ENCODE measurements at regions not wholly inside any gene's neighbourhood (a gene's known extent, or its start where the extent isn't known, plus 50 kb on each side); places are given as distances from the start of the nearest gene placed in this dataset.

DNA sequence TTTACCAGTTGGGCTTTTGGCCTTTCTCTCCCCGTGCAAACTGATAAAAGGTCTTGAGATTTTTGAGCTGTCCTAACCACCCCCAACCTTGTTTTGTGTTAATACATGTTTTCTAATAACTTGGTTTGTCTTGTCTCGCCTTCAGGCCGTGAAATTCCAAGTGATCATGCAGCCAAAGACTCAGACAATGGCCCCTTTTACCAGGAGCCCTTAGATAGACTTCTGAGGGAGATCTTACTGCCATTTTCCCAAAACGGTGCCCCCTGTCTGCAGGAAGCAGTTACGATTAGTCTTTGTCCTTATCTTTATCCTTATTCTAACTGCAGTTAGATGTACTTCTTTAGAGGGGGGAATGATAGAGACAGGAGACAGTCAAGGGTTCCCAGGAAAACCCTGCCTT lies 245.3 kb upstream of the HDX start:
- H3K27me3 Mint-ChIP-seq, result no peaks in the 10 kb centered on the region
- Histone ChIP-seq H3K4me1 (ENCODE audit: insufficient read depth, low read length) (no peaks in the 10 kb centered on the region), H3K27me3 (ENCODE audit: control insufficient read depth in 1 of 2, insufficient read depth in 2 of 2, low read length in 2 of 2) (no peaks in the 10 kb centered on the region), H3K36me3 (ENCODE audit: insufficient read depth, low read length) (no peaks in the 10 kb centered on the region), H3K9me3 (ENCODE audit: control insufficient read depth in 1 of 2, insufficient read depth in 1 of 2, low read length in 2 of 2) (no peaks in the 10 kb centered on the region), H3K27ac (ENCODE audit: low read depth in 1 of 2, low read length in 2 of 2) (no peak overlapping the region), H3K4me3 (ENCODE audit: low read length) (no peak overlapping the region)
- no peaks in the 10 kb centered on the region for H3K4me1 Mint-ChIP-seq (ENCODE audit: low read depth)
- H3K36me3 Mint-ChIP-seq (ENCODE audit: low read depth), result no peaks in the 10 kb centered on the region
- no peaks in the 10 kb centered on the region for H3K9me3 Mint-ChIP-seq
- CTCF ChIA-PET, result no interaction called here
- no peak for DNase-seq
- POLR2A ChIA-PET, result no interaction called here
- no peak overlapping the region for H3K4me3 Mint-ChIP-seq
- no peak for ATAC-seq (ENCODE audit: poor library complexity)
- TF ChIP-seq, protein P1, sequence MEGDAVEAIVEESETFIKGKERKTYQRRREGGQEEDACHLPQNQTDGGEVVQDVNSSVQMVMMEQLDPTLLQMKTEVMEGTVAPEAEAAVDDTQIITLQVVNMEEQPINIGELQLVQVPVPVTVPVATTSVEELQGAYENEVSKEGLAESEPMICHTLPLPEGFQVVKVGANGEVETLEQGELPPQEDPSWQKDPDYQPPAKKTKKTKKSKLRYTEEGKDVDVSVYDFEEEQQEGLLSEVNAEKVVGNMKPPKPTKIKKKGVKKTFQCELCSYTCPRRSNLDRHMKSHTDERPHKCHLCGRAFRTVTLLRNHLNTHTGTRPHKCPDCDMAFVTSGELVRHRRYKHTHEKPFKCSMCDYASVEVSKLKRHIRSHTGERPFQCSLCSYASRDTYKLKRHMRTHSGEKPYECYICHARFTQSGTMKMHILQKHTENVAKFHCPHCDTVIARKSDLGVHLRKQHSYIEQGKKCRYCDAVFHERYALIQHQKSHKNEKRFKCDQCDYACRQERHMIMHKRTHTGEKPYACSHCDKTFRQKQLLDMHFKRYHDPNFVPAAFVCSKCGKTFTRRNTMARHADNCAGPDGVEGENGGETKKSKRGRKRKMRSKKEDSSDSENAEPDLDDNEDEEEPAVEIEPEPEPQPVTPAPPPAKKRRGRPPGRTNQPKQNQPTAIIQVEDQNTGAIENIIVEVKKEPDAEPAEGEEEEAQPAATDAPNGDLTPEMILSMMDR (IDR thresholded peaks at IDR 0.05), result no peak
- no peak overlapping the region for H3K27ac Mint-ChIP-seq
- intact Hi-C loops (cut with DNase I, micrococcal nuclease), result no loop called here

GRCh38 chrX:84748965-84749656 lies 246.9 kb upstream of the HDX start:
- Mint-ChIP-seq H3K4me1 (ENCODE audit: low read depth) (no peaks in the 10 kb centered on the region), H3K36me3 (ENCODE audit: low read depth) (no peaks in the 10 kb centered on the region), H3K27ac (no peak overlapping the region), H3K4me3 (no peak overlapping the region), H3K9me3 (no peaks in the 10 kb centered on the region), H3K27me3 (no peaks in the 10 kb centered on the region)
- Histone ChIP-seq H3K4me3 (ENCODE audit: low read length) (no peak overlapping the region), H3K27ac (ENCODE audit: low read depth in 1 of 2, low read length in 2 of 2) (no peak overlapping the region), H3K27me3 (ENCODE audit: control insufficient read depth in 1 of 2, insufficient read depth in 2 of 2, low read length in 2 of 2) (no peaks in the 10 kb centered on the region), H3K36me3 (ENCODE audit: insufficient read depth, low read length) (no peaks in the 10 kb centered on the region), H3K4me1 (ENCODE audit: insufficient read depth, low read length) (no peaks in the 10 kb centered on the region), H3K9me3 (ENCODE audit: control insufficient read depth in 1 of 2, insufficient read depth in 1 of 2, low read length in 2 of 2) (no peaks in the 10 kb centered on the region)
- intact Hi-C loops (cut with DNase I, micrococcal nuclease), result no loop called here
- CTCF ChIA-PET, result no interaction called here
- DNase-seq (no peak), ATAC-seq (ENCODE audit: poor library complexity) (no peak)
- POLR2A ChIA-PET, result no interaction called here
- TF ChIP-seq, protein P1 (IDR thresholded peaks at IDR 0.05), result no peak

DNA sequence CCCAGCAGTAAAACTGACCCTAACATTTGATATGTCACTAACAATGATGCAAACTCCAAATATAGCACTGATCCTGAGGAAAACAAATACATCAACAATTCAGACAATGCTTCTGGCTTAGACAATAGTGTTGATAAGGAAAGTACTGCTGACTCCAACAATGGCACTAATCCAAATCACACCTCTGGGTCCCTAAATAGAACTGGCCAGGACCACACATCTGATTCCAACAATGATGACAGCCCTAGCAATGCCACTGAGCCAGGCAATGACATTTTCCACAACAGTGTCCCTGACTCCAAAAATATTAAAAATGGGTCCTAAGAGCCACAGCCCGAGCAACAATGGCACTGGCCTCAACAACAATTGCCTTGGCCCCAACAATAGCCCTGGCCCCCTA lies 243.1 kb upstream of the APOOL start:
- Mint-ChIP-seq H3K4me3 (no peak overlapping the region), H3K4me1 (ENCODE audit: low read depth) (no peaks in the 10 kb centered on the region), H3K27ac (no peak overlapping the region), H3K9me3 (no peaks in the 10 kb centered on the region), H3K27me3 (no peaks in the 10 kb centered on the region), H3K36me3 (ENCODE audit: low read depth) (no peaks in the 10 kb centered on the region)
- TF ChIP-seq, protein P1 (IDR thresholded peaks at IDR 0.05), result no peak
- no peaks in the 10 kb centered on the region for H3K27me3 ChIP-seq (ENCODE audit: control insufficient read depth in 1 of 2, insufficient read depth in 2 of 2, low read length in 2 of 2)
- no peak overlapping the region for H3K27ac ChIP-seq (ENCODE audit: low read depth in 1 of 2, low read length in 2 of 2)
- ATAC-seq (ENCODE audit: poor library complexity) (no peak), DNase-seq (no peak)
- intact Hi-C loops (cut with DNase I, micrococcal nuclease), result no loop called here
- CTCF ChIA-PET, result interaction anchor here (0.7 kb wide), 1 partner anchor 16 kb away, joined by 4 read pairs; no protein-coding TSS in a partner anchor
- H3K4me1 ChIP-seq (ENCODE audit: insufficient read depth, low read length), result no peaks in the 10 kb centered on the region
- no peak overlapping the region for H3K4me3 ChIP-seq (ENCODE audit: low read length)
- H3K9me3 ChIP-seq (ENCODE audit: control insufficient read depth in 1 of 2, insufficient read depth in 1 of 2, low read length in 2 of 2), result no peaks in the 10 kb centered on the region
- POLR2A ChIA-PET, result no interaction called here
- no peaks in the 10 kb centered on the region for H3K36me3 ChIP-seq (ENCODE audit: insufficient read depth, low read length)
